ENCODE measurements at regions not wholly inside any gene's neighbourhood (a gene's known extent, or its start where the extent isn't known, plus 50 kb on each side); places are given as distances from the start of the nearest gene placed in this dataset.

DNA sequence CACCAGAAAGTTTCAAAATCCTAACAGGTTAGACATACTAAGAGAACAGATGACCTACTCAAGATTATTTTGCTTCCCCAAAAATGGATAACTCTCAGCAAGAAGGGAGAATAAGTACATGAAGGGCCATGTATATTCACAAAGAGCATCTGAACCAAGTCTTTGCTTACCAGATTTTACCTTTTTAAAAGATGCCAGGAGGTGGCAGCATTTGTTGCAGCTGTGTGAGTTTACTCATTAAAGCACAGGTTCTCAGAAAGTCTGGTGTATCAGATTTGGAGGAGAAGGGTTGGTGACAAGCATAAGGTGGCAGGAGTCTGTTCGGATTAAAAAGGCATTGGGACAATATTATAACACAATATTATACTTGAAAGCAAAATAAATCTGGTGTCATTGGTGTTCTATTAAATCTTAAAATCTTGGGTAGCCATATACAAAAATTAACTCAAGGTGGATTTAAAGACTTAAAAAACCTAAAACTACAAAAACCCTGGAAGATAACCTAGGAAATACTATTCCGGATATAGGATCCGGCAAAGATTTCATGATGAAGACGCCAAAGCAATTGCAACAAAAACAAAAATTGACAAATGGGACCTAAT lies 51.3 kb upstream of the NFKB1 start:
- no peak overlapping the region for H3K27ac Mint-ChIP-seq
- H3K4me1 Mint-ChIP-seq (ENCODE audit: low read depth in 2 of 2) = peaks cover 0 to 2% of the 10 kb centered on the region in 2 donors
- H3K4me3 Mint-ChIP-seq = no peak overlapping the region
- no peaks in the 10 kb centered on the region for H3K9me3 Mint-ChIP-seq
- peak; percentile 86 for ATAC-seq (replicated peaks)
- H3K27me3 Mint-ChIP-seq = no peaks in the 10 kb centered on the region
- DNase-seq = peak; percentile 57 to 62 (median 57)
- no peaks in the 10 kb centered on the region for H3K36me3 Mint-ChIP-seq (ENCODE audit: insufficient read depth)

DNA sequence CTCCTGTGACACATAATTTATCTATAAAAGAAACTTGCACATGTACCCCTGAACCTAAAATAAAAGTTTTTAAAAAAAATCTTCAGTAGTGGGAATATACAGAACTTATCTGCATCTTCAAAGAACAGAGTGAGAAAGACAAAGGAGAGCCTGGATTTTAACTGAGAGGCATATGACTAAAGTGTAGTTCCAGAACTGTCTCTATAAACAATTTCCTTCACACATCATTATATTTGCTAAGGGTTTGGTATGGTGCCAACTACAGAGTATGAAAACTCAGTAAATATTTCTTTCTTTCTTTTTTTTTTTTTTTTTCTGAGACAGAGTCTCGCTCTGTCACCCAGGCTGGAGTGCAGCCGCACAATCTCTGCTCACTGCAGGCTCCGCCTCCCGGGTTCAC lies 49.9 kb upstream of the NFKB1 start:
- no peaks in the 10 kb centered on the region for H3K36me3 Mint-ChIP-seq (ENCODE audit: insufficient read depth)
- no peaks in the 10 kb centered on the region for H3K9me3 Mint-ChIP-seq
- no peak overlapping the region for H3K27ac Mint-ChIP-seq
- H3K4me3 Mint-ChIP-seq = no peak overlapping the region
- H3K4me1 Mint-ChIP-seq (ENCODE audit: low read depth in 2 of 2) = peaks cover 0 to 2% of the 10 kb centered on the region in 2 donors
- ATAC-seq (replicated peaks) = no peak
- no peak for DNase-seq
- H3K27me3 Mint-ChIP-seq = peaks cover 10 to 11% of the 10 kb centered on the region in 2 donors
